Osteocyte (in vitro differentiated cells): ENCODE measurements at regions not wholly inside any gene's neighbourhood (a gene's known extent, or its start where the extent isn't known, plus 50 kb on each side); places are given as distances from the start of the nearest gene placed in this dataset.

Experiments
- DNase-seq: peaks from one replicate; pipeline ENCODE4 v3.0.0; 2021; ENCODE audit warnings: mixed read lengths; ENCODE audit not compliant: unreplicated experiment; ENCODE audit errors: extremely low spot score
- H3K27ac Mint-ChIP-seq: one replicate; pipeline ENCODE4 v1.8.0; 2021; ENCODE audit warnings: mild to moderate bottlenecking, mixed read lengths; ENCODE audit not compliant: unreplicated experiment
- H3K27me3 Mint-ChIP-seq: one replicate; pipeline ENCODE4 v1.8.0; 2021; ENCODE audit warnings: mixed read lengths; ENCODE audit not compliant: unreplicated experiment
- H3K36me3 Mint-ChIP-seq: one replicate; pipeline ENCODE4 v1.8.0; 2021; ENCODE audit warnings: mixed read lengths; ENCODE audit not compliant: unreplicated experiment
- H3K4me1 Mint-ChIP-seq: one replicate; pipeline ENCODE4 v1.8.0; 2021; ENCODE audit warnings: mixed read lengths; ENCODE audit not compliant: unreplicated experiment
- H3K4me3 Mint-ChIP-seq: one replicate; pipeline ENCODE4 v1.8.0; 2021; ENCODE audit warnings: mild to moderate bottlenecking, moderate library complexity, mixed read lengths; ENCODE audit not compliant: unreplicated experiment
- H3K9me3 Mint-ChIP-seq: one replicate; pipeline ENCODE4 v1.8.0; 2021; ENCODE audit warnings: mixed read lengths; ENCODE audit not compliant: unreplicated experiment
- CTCF ChIP-seq: fragments of 200-600 bp; sonication (generic); IDR thresholded peaks from 2 replicates; pipeline ENCODE4 v1.5.0; 2021; ENCODE audit warnings: antibody characterized with exemption, mild to moderate bottlenecking, moderate library complexity

GRCh38 chr2:150159300-150159699 is 328.2 kb downstream of the RND3 start:
- Mint-ChIP-seq H3K4me1 (no peaks in the 10 kb centered on the region), H3K27me3 (no peaks in the 10 kb centered on the region), H3K9me3 (no peaks in the 10 kb centered on the region), H3K4me3 (no peak overlapping the region), H3K27ac (no peak overlapping the region), H3K36me3 (no peaks in the 10 kb centered on the region)
- no peak for DNase-seq
- TF ChIP-seq CTCF = no peak

GRCh38 chr2:150156876-150157275 is 330.6 kb downstream of the RND3 start:
- Mint-ChIP-seq H3K4me1 (no peaks in the 10 kb centered on the region), H3K27me3 (no peaks in the 10 kb centered on the region), H3K9me3 (no peaks in the 10 kb centered on the region), H3K27ac (no peak overlapping the region), H3K4me3 (no peak overlapping the region), H3K36me3 (no peaks in the 10 kb centered on the region)
- no peak for TF ChIP-seq CTCF
- DNase-seq = no peak

GRCh38 chr2:150156415-150156814 is 331.1 kb downstream of the RND3 start:
- TF ChIP-seq CTCF = no peak
- Mint-ChIP-seq H3K9me3 (no peaks in the 10 kb centered on the region), H3K4me3 (no peak overlapping the region), H3K4me1 (no peaks in the 10 kb centered on the region), H3K27me3 (no peaks in the 10 kb centered on the region), H3K27ac (no peak overlapping the region), H3K36me3 (no peaks in the 10 kb centered on the region)
- DNase-seq = no peak

GRCh38 chr2:150154308-150154797 is 333.1 kb downstream of the RND3 start:
- no peak for DNase-seq
- no peak for TF ChIP-seq CTCF
- Mint-ChIP-seq H3K27ac (no peak overlapping the region), H3K27me3 (no peaks in the 10 kb centered on the region), H3K4me3 (no peak overlapping the region), H3K4me1 (peaks cover 2% of the 10 kb centered on the region), H3K9me3 (no peaks in the 10 kb centered on the region), H3K36me3 (no peaks in the 10 kb centered on the region)

- H3K4me1 Mint-ChIP-seq = peaks cover 4% of the 10 kb centered on the region
- no peak overlapping the region for H3K27ac Mint-ChIP-seq
- no peaks in the 10 kb centered on the region for H3K27me3 Mint-ChIP-seq
- no peak overlapping the region for H3K4me3 Mint-ChIP-seq
- TF ChIP-seq CTCF = no peak
- no peak for DNase-seq
- H3K9me3 Mint-ChIP-seq = no peaks in the 10 kb centered on the region
- H3K36me3 Mint-ChIP-seq = no peaks in the 10 kb centered on the region
Observed at GRCh38 chr2:150153646-150154307, 333.7 kb downstream of the RND3 start.
